Spinal cord (tissue), 9 donors: ENCODE measurements at regions not wholly inside any gene's neighbourhood (a gene's known extent, or its start where the extent isn't known, plus 50 kb on each side); places are given as distances from the start of the nearest gene placed in this dataset.
"Not testable (repeated sequence)": the region's sequence is repeated elsewhere in the genome, so short reads cannot be mapped to it uniquely, and the experiment has no call there.

ENCODE experiments used
- DNase-seq, 6 donors: peaks; one replicate each; pipeline versions ENCODE4 v3.0.0 to v3.0.0-alpha.2; 2013 to 2015; ENCODE audit warnings: low spot score in 6 of 6, low read depth in 4 of 6
- H3K27ac ChIP-seq: one replicate; pipeline ENCODE4 v1.5.1; 2013; ENCODE audit warnings: low read depth, low read length, control low read depth
- H3K27me3 ChIP-seq: one replicate; pipeline ENCODE4 v1.6.1; 2013; ENCODE audit warnings: low read length; ENCODE audit not compliant: control insufficient read depth, insufficient read depth
- H3K36me3 ChIP-seq: one replicate; pipeline ENCODE4 v1.6.1; 2013; ENCODE audit warnings: low read length; ENCODE audit not compliant: control insufficient read depth, insufficient read depth
- H3K4me1 ChIP-seq: one replicate; pipeline ENCODE4 v1.6.1; 2013; ENCODE audit warnings: low read length; ENCODE audit not compliant: control insufficient read depth, insufficient read depth
- H3K4me3 ChIP-seq: one replicate; pipeline ENCODE4 v1.5.1; 2013; ENCODE audit warnings: low read depth, low read length, control low read depth
- H3K9me3 ChIP-seq: one replicate; pipeline ENCODE4 v1.6.1; 2013; ENCODE audit warnings: low read length; ENCODE audit not compliant: control insufficient read depth, insufficient read depth
- WGBS: methylation state at CpG from one replicate; pipeline ENCODE4 v1.1.5; 2013; ENCODE audit warnings: missing lambda C conversion rate; ENCODE audit not compliant: insufficient coverage; 5-methylcytosine and 5-hydroxymethylcytosine counted together
- donor health status: healthy.

DNA sequence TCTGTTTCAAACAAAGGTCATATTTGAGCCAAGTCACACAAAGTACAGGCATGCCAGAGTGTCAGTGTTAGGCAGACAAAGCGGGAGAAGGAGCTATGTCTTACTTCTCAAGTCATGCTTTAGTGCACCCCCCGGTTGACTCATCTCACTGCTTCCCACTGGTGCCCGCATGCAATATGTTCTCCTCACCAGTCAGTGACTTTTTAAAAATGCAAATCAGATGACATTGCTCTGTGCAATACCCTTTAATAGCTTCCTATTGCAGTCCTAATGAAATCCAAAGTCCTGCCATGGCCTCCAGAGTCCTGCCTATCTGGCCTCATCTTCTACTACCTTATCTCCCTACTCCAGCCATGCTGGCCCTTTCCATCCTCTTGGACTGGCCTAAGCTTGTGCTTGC, 429.1 kb downstream of the ACTR3B start:
- Histone ChIP-seq H3K9me3 (no peaks in the 10 kb centered on the region), H3K27me3 (no peaks in the 10 kb centered on the region), H3K36me3 (no peaks in the 10 kb centered on the region), H3K27ac (no peak overlapping the region), H3K4me3 (no peak overlapping the region), H3K4me1 (peaks cover 5% of the 10 kb centered on the region)
- DNase-seq = no peak
- WGBS = 92% methylated on average over 3 of the region's 3 CpGs

DNA sequence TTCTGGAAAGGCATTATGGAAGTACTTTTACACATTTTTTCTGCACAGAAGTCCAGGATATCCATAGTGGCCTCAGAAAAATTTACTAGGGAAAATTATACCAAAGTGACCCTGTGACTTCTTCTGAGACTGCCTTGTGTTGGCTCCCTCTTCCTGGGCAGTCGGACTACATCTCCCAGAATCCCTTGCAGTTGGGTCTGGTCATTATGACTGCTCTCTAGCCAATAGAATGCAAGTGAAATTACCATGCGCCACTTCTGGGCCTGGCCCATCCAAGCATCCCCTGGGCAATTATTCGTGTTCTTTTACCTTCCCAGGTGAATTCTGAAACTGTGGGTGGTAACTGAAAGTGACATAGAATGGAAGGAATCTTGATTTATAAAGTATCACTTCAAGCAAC, 430.9 kb downstream of the ACTR3B start:
- WGBS = 67% methylated on average over 3 of the region's 3 CpGs
- Histone ChIP-seq H3K27ac (no peak overlapping the region), H3K4me1 (peaks cover 5% of the 10 kb centered on the region), H3K9me3 (no peaks in the 10 kb centered on the region), H3K27me3 (no peaks in the 10 kb centered on the region), H3K4me3 (no peak overlapping the region), H3K36me3 (no peaks in the 10 kb centered on the region)
- peak in 2 of 6 donors; percentile 36 to 68 for DNase-seq

DNA sequence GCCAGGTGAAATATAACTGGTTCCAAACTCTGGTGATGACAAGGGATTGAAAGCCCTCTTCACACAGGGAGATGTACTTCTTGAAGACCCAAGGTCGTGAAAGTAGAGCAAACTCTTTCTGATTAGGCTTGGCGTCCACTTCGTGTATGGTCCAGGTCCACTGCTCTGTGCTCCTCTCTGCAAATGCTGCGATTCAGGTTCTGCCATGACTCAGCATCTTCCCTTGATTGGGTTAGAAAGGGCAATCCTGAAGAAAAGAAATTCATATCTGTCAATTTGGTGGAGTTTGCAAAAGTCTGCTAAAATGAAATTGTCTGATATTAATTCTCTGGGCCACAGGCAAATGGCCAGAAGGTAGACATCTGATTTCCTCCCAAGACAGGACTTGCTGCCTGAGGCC, 431.4 kb downstream of the ACTR3B start:
- no peaks in the 10 kb centered on the region for H3K36me3 ChIP-seq
- H3K4me1 ChIP-seq = peaks cover 5% of the 10 kb centered on the region
- no peaks in the 10 kb centered on the region for H3K27me3 ChIP-seq
- H3K9me3 ChIP-seq = no peaks in the 10 kb centered on the region
- DNase-seq = no peak
- H3K27ac ChIP-seq = no peak overlapping the region
- 99% methylated on average over 4 of the region's 4 CpGs for WGBS
- H3K4me3 ChIP-seq = no peak overlapping the region

DNA sequence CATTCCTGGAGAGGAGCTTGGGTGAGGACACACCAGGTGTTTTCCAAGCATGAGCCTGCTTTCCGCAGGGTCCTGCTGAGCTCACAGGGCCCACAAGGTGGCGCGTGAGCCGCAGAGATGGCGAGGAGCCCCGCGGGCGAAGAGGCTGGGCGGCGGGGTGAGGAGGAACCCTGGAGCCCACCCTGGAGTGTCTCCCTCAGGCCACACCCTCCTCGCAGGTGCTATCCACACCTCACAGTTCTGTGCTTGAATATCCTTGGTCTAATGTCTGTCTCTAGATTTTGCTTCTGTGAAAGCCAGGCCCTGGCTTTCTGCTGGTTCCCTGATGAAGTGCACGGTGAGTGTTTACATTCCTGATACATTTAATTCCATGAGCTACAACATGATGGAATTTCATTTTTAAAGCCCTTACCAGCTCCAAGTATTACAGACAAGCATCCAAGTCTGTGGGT, 433.6 kb downstream of the ACTR3B start:
- no peak overlapping the region for H3K4me3 ChIP-seq
- peak; percentile 13 to 86 (median 40) for DNase-seq
- 27% methylated on average over 3 of the region's 12 CpGs for WGBS
- H3K9me3 ChIP-seq = no peaks in the 10 kb centered on the region
- no peaks in the 10 kb centered on the region for H3K27me3 ChIP-seq
- H3K4me1 ChIP-seq = peaks cover 5% of the 10 kb centered on the region
- H3K36me3 ChIP-seq = no peaks in the 10 kb centered on the region
- no peak overlapping the region for H3K27ac ChIP-seq

DNA sequence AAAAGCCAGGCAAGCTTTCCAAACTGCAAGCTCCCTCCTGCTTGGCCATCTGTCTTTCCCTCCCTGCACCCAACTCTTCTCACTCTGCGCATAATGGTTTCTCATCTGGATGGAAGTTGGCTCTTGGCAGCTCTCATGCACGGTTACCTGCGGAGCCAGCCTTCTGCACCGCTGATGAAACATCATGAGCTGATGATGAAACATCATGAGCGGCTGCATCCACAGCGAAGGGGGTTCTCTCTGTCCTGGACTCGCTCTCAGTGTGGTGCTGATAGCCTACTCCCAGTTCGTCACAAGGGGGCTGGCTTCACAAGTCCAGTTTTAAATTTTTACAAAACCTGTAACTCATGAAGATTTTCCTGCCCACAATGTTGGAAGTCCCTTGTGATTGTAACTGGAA, 457.5 kb downstream of the ACTR3B start:
- no peaks in the 10 kb centered on the region for H3K4me1 ChIP-seq
- H3K27me3 ChIP-seq = no peaks in the 10 kb centered on the region
- H3K27ac ChIP-seq = no peak overlapping the region
- DNase-seq = no peak
- WGBS = 96% methylated on average over 7 of the region's 8 CpGs
- H3K36me3 ChIP-seq = no peaks in the 10 kb centered on the region
- no peak overlapping the region for H3K4me3 ChIP-seq
- H3K9me3 ChIP-seq = no peaks in the 10 kb centered on the region

DNA sequence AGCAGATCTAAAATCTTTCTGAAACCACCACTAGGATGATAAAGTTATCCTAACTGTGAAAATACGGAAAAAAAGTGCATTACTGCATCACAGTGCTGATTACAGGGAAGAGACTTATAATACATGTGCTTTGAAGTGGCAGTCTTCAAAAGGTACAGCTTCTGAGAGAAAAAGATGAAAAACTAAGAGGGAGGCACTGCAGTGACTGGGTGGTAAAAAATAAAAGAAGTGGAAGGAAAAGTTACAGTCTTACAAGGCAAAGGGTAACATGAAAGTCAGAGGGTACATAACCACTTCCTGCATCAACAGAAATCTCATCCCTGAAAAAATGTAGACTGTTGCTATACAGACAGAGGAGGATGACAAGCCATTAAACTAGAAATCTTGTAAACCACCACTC, 465.3 kb downstream of the ACTR3B start:
- H3K4me1 ChIP-seq = no peaks in the 10 kb centered on the region
- H3K36me3 ChIP-seq = no peaks in the 10 kb centered on the region
- no peak overlapping the region for H3K27ac ChIP-seq
- peaks cover 2% of the 10 kb centered on the region for H3K9me3 ChIP-seq
- no peak overlapping the region for H3K4me3 ChIP-seq
- no peaks in the 10 kb centered on the region for H3K27me3 ChIP-seq
- no peak for DNase-seq
- WGBS = 40% methylated on average over 1 of the region's 1 CpG

DNA sequence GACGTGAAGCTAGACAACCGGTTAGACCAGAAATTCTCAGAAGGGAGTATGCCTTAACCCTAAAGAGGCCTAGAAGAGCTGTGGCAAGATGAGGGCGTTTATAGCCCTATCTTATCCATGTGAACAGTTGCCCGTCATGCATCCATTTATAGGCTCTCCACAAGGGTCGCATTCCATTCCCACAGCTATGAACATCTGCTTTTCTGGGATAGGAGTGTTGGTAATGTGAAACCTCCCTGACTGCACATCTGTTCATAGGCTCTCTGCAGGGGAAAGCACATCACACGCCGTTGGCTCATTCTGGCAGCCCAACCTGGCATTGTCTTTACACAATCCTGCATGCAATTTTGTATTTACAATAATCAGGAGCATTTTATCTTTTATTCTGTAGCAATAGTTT, 485.6 kb downstream of the ACTR3B start:
- not testable (repeated sequence) for H3K27me3 ChIP-seq, H3K4me1 ChIP-seq, H3K4me3 ChIP-seq, H3K36me3 ChIP-seq, H3K27ac ChIP-seq, H3K9me3 ChIP-seq
- DNase-seq = peak in 1 of 6 donors; percentile 22
- WGBS = no CpG with 5 or more reads among the region's 7 CpGs

DNA sequence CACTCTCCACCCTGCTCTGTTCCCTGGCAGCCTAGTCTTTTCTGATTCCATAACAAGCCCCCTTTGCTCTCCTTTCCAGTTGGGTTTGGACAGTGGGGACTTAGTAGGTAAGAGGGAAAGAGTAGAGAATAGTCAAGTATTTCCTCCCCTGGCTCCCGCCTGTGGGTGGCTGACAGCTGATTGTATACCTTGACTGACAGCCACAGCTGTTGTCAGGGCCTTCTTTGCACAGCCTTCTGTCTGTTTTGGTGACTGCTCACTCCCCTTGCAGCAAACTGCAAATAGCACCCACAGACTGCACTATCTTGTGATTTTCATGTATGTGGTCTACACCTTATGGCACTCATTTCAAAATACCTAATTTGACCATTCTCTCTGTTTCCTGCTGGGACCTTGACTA, 486.3 kb downstream of the ACTR3B start:
- H3K4me3 ChIP-seq = no peak overlapping the region
- no peaks in the 10 kb centered on the region for H3K27me3 ChIP-seq
- no peaks in the 10 kb centered on the region for H3K36me3 ChIP-seq
- H3K4me1 ChIP-seq = no peaks in the 10 kb centered on the region
- no peaks in the 10 kb centered on the region for H3K9me3 ChIP-seq
- no peak for DNase-seq
- H3K27ac ChIP-seq = no peak overlapping the region
- WGBS = 100% methylated on average over 1 of the region's 1 CpG

DNA sequence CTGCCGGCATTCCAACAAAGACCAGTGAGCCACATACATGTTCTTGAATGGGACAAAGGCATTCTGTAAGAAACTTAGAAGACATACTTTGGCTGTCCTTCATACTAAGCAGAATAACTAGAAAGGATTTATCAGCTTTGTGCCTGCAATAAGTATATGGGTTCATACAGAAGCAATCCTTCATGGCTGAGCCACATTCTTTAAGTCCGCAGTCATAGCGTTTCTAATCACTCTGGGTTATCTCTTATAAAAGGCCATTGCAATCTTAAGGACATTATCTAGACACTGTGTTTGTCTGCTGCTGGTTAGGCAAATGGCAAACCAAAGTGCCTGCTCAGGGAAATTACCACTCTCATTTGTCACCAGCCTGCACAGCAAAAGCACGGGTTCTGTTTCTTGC, 488.4 kb downstream of the ACTR3B start:
- 80% methylated on average over 2 of the region's 4 CpGs for WGBS
- no peaks in the 10 kb centered on the region for H3K27me3 ChIP-seq
- H3K4me3 ChIP-seq = no peak overlapping the region
- H3K36me3 ChIP-seq = no peaks in the 10 kb centered on the region
- no peaks in the 10 kb centered on the region for H3K9me3 ChIP-seq
- no peak overlapping the region for H3K27ac ChIP-seq
- no peaks in the 10 kb centered on the region for H3K4me1 ChIP-seq
- DNase-seq = no peak

DNA sequence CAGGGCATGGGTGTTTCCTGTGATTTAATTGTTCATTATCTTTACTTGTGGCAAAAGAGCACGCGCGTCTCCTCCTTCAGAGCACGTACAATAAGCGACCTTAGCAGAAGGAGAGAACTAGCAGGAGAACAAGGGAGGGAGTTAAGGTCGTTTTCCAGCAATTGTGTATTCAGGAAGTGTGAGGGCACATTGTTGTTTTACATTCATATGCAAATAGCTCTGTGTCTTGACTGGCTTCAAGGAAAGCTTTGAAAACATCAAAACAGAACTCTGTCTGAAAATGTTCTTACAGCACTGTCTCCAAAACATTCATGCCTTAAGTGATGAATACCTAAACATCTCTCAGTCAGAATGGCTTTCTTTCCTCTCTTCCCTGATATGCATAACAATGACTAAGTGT, 499.1 kb downstream of the ACTR3B start:
- no peak overlapping the region for H3K4me3 ChIP-seq
- H3K9me3 ChIP-seq = no peaks in the 10 kb centered on the region
- H3K27me3 ChIP-seq = no peaks in the 10 kb centered on the region
- H3K4me1 ChIP-seq = no peaks in the 10 kb centered on the region
- no peaks in the 10 kb centered on the region for H3K36me3 ChIP-seq
- H3K27ac ChIP-seq = no peak overlapping the region
- peak in 1 of 6 donors; percentile 23 for DNase-seq
- WGBS = 60% methylated on average over 1 of the region's 6 CpGs
